ENCODE measurements at regions not wholly inside any gene's neighbourhood (a gene's known extent, or its start where the extent isn't known, plus 50 kb on each side); places are given as distances from the start of the nearest gene placed in this dataset.

GRCh38 chr1:25117233-25117823 lies 115.0 kb downstream of the SYF2 start:
- no peak for TF ChIP-seq POLR2A (IDR thresholded peaks at IDR 0.05; ENCODE audit: low read length)
- TF ChIP-seq GATA1 (IDR thresholded peaks at IDR 0.05; ENCODE audit: low read depth, low read length): no peak
